HG03108 (cell line): ENCODE measurements at regions not wholly inside any gene's neighbourhood (a gene's known extent, or its start where the extent isn't known, plus 50 kb on each side); places are given as distances from the start of the nearest gene placed in this dataset.
"Not testable (repeated sequence)": the region's sequence is repeated elsewhere in the genome, so short reads cannot be mapped to it uniquely, and the experiment has no call there.

ENCODE experiments used
- ATAC-seq: cut with Tn5 transposase; IDR thresholded peaks from one replicate; pipeline ENCODE4 v1.9.1; 2021; ENCODE audit warnings: moderate library complexity; ENCODE audit not compliant: unreplicated experiment

GRCh38 chr10:80855348-80855971, 317.8 kb downstream of the SH2D4B start:
- ATAC-seq = no peak

DNA sequence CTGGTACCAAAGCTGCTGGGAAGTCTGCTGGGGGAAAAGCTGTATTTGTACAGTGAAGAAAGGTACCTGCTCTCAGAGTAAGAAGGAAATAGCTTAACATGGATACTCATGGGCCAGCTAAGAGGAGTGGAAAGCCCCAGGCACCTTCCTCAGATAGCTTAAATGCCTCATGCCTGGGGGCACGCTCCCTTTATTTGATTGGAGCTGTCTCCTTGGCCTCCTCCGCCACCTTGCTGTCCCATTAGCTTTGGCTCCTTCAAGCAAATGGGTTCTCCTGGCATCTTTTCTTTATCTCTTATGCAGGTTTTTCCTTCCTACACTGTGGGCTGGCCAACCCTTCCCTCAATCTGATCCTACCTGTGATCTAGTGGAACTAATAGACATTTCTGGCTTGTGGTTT, 318.5 kb downstream of the SH2D4B start:
- ATAC-seq = no peak

DNA sequence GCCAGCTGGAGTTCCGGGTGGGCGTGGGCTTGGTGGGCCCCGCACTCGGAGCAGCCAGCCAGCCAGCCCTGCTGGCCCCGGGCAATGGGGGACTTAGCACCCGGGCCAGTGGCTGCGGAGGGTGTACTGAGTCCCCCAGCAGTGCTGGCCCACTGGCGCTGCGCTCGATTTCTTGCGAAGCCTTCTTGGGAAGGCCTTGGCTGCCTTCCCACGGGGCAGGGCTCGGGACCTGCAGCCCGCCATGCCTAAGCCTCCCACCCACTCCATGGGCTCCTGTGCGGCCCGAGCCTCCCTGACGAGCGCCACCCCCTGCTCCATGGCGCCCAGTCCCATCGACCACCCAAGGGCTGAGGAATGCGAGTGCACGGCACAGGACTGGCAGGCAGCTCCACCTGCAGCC, 321.6 kb downstream of the SH2D4B start:
- ATAC-seq = not testable (repeated sequence)

- ATAC-seq = no peak
Observed at GRCh38 chr10:80860719-80861118, 323.0 kb downstream of the SH2D4B start.

GRCh38 chr10:80861882-80862281, 324.2 kb downstream of the SH2D4B start:
- ATAC-seq = no peak

DNA sequence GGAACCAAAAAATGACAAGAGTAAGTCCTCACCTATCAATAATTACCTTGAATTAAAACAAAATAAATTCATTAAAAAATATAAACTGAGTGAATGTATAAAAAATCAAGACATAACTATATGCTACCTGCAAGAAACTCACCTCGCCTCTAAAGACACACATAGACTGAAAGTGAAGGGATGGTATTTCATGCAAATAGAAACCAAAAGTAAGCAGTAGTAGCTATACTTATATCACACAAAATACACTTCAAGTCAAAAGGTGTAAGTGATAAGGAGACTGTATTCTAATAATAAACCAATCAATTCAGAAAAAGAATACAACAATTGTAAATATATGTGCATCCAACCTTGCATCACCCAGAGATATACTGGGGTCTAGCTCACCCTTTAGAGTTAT, 332.6 kb downstream of the SH2D4B start:
- ATAC-seq = no peak

DNA sequence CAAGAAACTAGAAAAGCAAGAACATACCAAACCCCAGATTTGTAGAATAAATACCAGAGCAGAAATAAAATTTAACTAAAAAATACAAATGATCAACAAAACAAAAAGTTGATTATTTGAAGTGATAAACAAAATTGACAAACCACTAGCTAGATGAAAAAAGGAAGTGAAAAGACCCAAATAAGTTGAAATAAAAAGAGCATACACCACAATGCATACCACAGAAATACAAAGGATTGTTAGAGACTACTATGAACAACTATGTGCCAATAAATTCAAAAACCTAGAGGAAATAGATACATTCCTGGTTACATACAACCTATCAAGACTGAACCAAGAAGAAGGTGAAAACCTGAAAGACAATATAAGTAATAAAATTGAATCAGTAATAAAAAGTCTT, 333.4 kb downstream of the SH2D4B start:
- ATAC-seq = peak; percentile 55

DNA sequence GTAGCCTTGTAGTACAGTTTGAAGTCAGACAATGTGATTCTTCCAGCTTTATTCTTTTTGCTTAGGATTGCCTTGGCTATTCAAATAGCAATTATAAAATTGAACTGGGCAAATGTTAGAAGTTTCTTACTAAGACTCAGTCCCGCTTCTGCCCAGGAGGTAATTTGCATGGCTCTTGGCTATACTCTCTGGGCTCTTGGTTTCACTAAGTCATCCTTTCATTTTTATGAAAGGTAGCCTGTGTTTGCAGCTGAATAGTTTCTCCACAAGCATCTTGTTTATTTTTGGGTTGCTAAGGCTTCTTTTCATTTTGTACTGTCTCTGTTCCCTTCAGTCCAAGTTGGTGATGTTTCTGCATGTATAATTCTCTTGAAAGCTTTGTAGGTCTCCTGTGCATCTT, 340.6 kb downstream of the SH2D4B start:
- no peak for ATAC-seq

- ATAC-seq = no peak
Observed at GRCh38 chr10:80890146-80890545, 352.4 kb downstream of the SH2D4B start.

GRCh38 chr10:80893256-80893655, 355.6 kb downstream of the SH2D4B start:
- ATAC-seq = no peak

DNA sequence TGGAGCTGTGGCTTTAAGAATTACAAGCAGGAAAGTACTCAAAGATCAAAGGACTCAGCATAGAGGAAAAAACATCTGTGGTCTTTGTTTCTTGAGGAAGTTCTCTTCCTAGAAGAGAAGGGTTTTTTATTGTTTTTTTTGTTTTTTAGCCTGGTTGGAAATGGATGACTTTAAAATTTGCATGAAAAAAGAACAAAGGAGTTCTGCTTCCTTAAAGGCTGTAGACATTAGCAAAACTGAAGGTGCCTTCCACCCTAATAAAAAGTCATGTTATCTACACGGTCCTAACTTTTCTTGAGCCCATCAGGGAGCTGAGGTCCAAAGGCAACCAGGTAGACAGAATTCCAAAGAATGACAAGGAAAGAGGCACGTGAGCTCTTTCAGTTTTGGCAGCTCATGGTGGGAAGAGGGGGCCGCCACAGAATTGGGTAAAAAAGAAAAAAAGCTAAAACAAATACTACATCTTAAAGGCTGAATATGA, 356.6 kb downstream of the SH2D4B start:
- no peak for ATAC-seq

DNA sequence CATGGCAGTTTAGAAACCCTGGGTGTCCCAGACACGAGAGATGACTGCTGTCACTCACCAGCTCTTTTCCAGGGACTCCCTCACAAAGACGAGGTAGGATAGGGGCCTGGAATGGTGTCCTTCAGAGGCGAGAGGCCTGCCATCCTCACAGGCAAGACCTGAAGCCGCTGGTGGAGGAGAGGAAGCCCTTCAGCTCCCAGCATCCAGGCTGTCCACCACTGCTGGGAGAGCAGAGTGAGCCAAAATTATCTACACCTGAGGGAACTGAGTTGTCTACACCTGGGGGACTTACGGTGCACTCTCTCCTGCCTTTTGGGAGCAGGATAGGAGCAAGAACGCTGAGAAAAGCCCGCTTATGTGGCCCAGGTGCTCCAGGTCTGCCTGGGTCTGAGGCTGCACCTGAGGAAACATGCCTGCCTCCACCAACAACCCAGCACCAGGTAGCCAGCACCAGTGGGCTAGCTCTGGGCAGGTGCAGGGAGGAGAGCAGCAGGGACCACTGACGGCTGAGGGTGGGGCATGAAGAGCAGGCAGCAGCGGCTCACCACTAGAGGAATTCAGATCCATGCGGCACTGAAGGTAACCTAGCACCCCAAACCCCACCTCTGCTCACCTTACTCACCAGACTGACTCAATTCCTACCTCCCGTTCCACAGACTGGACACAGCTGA, 357.2 kb downstream of the SH2D4B start:
- no peak for ATAC-seq

DNA sequence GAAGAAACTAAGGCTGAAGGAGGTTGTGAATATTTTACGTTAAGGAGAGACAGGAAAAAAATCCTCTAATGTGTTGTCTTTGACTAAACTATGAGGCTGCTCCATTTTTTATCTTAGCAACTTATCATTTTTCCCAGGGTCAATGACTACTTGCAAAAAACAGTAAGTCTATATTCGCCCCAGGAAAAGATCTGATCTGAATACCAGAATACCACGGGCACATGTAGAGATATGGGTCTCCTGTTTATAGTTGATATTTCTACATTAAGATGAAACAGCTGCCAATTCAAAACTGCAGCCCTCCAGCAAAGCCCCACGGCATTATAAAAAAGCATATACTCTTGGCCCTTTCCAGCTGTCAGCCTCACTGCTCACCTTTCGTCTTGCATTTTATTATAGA, 358.4 kb downstream of the SH2D4B start:
- ATAC-seq = no peak

- no peak for ATAC-seq
Observed at GRCh38 chr10:80896959-80897358, 359.3 kb downstream of the SH2D4B start.

DNA sequence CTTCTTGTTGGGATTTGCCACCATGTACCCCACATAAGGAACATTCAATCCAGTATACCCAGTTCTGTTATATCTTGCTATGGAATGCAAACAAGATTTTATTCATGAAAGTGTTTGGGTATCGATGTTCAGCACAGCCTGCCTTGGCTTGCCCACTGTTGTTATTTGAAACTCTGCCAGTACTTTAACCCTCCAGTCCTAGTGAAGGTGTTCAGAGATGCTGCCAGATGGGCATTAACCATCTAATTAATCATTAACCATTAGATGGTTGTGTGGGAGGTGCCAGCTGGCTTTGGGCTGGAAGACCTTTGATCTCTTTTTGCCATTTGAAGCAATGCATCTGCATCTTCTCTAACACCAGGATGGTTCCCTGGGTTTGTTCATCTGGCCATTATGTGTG, 363.0 kb downstream of the SH2D4B start:
- ATAC-seq = no peak

DNA sequence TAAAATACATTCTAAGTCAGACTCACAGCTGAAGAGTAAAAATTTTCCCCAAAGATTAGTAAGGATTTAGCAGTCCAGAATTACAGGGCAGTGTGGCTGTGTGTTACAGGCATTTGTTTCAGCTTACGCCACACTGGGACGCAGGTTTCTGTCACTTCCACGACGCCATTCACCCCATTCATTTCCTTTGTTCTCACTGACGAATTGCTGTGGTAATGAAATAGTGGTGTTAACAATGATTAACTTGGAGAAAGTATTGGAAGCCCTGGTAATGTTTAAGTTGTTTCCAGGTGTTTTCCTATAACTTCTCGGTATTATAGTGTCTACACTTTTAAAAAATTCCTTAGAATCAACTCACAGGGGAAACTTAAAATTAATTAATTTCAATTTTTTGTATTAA, 370.9 kb downstream of the SH2D4B start:
- ATAC-seq = no peak

DNA sequence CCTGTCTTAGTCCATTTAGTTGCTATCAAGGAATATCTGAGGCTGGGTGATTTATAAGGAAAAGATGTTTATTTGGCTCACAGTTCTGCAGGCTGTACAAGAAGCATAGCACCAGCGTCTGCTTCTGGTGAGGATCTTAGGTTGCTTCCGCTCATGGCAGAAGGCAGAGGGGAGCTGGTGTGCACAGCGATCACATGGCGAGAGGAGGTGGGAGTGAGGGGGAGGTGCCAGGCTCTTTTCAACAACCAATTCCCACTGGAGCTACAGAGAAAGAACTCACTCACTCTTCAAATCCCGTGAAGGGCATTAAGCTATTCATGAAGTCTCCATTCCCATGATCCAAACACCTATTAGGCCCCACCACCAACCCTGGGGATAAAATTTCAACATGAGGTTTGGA, 371.6 kb downstream of the SH2D4B start:
- ATAC-seq = no peak

GRCh38 chr10:80917636-80918035, 379.9 kb downstream of the SH2D4B start:
- no peak for ATAC-seq

DNA sequence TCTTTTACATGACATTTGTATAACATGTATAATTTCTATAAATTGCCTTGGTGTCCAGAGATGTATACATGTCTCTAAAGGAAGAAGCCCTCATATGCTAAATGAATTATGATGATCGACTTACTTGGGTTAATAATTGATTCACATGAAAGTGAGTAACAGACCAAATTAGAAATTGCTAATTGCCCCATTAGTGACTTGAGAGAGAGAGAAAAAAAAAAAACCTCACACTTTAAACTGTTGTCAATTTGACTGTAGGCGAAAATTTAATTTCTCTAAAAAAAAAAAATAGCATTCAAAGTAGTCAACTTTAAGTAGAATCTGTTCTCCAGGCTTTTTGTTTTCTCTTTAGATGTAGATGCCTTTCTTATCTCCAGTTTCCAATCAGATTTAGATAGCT, 383.3 kb downstream of the SH2D4B start:
- ATAC-seq = no peak

DNA sequence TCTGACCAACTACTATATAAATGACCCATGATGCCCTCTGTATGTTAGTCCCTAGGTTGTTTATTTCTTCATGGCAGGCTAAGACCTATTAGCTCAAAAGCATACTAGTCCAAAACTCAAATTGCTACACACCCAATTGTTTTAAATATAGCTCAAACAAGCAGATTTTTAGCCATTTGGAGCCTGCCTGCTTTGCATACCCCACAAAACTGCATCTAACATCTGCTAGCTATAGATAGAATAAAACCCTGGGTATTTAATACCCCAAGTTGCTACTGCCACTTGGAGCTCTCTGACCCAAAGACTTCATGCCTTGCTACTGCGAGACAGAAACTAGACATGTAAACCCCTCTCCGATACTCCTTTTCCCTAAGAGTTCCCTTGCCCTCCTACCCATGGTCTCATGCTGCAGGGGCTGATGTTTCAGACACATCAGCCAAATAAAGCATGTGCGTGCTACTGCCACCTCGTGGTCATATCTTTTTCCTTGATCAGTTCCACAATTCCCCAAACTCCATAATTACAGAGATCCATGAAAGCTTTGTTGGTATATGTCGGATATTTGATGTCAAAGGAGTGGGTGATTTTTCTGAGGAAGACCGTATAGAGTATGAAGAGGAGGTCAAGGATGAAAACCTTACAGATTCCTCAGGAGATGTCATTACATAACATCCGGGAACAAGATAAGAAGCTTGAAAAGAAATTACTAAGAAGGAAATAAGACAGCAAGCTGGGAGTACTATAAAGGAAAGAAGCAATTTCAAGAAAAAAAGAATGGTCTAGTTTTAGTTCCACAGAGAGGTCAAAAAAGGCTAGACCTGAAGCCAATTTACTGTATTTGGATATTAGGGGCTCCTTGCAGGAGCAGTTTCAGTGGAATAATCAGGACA, 386.6 kb downstream of the SH2D4B start:
- ATAC-seq = no peak

- ATAC-seq = no peak
Observed at GRCh38 chr10:80927419-80928078, 389.8 kb downstream of the SH2D4B start.
